ENCODE measurements at regions not wholly inside any gene's neighbourhood (a gene's known extent, or its start where the extent isn't known, plus 50 kb on each side); places are given as distances from the start of the nearest gene placed in this dataset.
"Not testable (repeated sequence)": the region's sequence is repeated elsewhere in the genome, so short reads cannot be mapped to it uniquely, and the experiment has no call there.

DNA sequence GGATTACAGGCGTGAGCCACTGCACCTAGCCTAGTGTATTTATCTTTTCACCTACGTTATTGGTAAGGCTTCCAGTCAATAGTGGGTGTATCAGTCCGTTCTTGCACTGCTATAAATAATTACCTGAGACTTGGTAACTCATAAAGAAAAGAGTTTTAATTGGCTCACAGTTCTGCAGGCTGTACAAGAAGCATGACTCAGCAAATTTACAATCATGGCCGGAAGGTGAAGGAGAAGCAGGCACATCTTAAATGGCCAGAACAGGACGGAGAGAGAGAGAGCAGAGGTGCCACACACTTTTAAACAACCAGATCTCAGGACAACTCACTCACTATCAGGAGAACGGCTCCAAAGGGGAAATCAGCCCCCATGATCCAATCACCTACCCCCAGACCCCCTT lies 873.3 kb upstream of the AUTS2 start:
- Histone ChIP-seq H4K8ac (ENCODE audit: low read depth, low read length) (no peak overlapping the region), H3K79me1 (ENCODE audit: low read length) (no peaks in the 10 kb centered on the region), H3K4me3 (ENCODE audit: low read length) (no peak overlapping the region), H2BK5ac (ENCODE audit: low read length) (no peak overlapping the region), H3K4ac (ENCODE audit: low read depth, low read length) (no peak overlapping the region), H3K9ac (ENCODE audit: low read length) (no peak overlapping the region), H4K5ac (ENCODE audit: low read length) (no peak overlapping the region), H3K79me2 (ENCODE audit: control insufficient read depth, insufficient read depth, low read length) (no peaks in the 10 kb centered on the region), H2BK15ac (replicated peaks; ENCODE audit: low read depth) (no peak overlapping the region), H3K18ac (ENCODE audit: low read length) (no peak overlapping the region), H3K56ac (ENCODE audit: low read length) (no peak overlapping the region), H3K23ac (ENCODE audit: low read length) (no peak overlapping the region), H3K4me2 (ENCODE audit: low read length) (no peak overlapping the region), H2BK120ac (ENCODE audit: low read depth, low read length) (no peak overlapping the region), H3K27me3 (ENCODE audit: insufficient read depth, low read length, poor library complexity) (no peaks in the 10 kb centered on the region), H3K4me1 (ENCODE audit: control insufficient read depth, low read depth, low read length) (no peaks in the 10 kb centered on the region), H3K27ac (ENCODE audit: low read depth, low read length) (no peak overlapping the region), H3K36me3 (ENCODE audit: control insufficient read depth, insufficient read depth, low read length) (no peaks in the 10 kb centered on the region), H2AK5ac (ENCODE audit: low read length) (no peak overlapping the region)
- DNase-seq, result no peak
- no CpG with 5 or more reads among the region's 6 CpGs for WGBS (ENCODE audit: extremely low coverage, insufficient coverage, low lambda C conversion rate)

DNA sequence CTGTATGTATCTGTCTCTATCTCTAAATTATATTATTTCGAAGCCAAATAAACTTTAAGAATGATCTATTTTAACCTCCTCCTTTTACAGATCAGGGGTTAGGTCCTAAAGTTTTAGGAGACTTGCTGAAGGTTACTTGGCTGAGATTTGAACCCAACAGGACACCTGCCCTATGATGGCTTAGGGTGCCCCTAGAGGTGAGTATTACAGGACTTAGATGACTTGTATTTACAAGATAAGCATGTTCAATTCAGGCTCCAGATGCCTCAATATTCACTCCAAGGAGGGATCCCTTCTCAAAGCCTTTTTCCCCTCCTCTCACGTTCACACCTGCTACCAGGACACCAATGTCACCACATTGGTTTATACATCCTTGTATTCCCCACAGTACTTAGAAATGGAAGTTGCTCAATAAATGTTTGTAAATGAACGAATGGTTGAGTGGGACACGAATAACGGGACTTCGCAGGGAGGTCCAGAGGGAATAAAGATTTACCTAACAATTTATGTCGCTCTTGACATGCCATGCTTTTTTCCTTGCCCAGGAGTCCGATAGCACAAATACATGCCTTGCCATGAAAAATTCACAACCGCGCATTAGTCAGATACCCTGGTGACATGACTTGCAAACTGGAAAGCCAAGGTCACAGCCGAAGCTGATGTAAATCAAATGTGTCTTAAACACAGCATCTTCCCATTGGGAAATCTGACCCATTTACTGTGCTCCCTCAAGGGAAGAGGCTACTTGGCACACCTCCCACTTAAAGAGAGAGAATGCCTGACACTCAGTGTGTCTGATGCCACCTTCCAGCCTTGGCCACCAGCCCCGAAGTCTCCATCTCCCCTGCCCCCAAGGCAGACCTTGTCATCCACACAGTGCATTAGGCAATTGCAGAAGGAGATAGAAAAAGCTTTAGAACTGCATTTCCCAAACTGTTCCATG lies 872.2 kb upstream of the AUTS2 start:
- Histone ChIP-seq H3K18ac (ENCODE audit: low read length) (no peak overlapping the region), H3K4me1 (ENCODE audit: control insufficient read depth, low read depth, low read length) (no peaks in the 10 kb centered on the region), H2BK15ac (replicated peaks; ENCODE audit: low read depth) (no peak overlapping the region), H4K8ac (ENCODE audit: low read depth, low read length) (no peak overlapping the region), H4K5ac (ENCODE audit: low read length) (no peak overlapping the region), H3K56ac (ENCODE audit: low read length) (no peak overlapping the region), H3K79me2 (ENCODE audit: control insufficient read depth, insufficient read depth, low read length) (no peaks in the 10 kb centered on the region), H3K4me2 (ENCODE audit: low read length) (no peak overlapping the region), H3K4ac (ENCODE audit: low read depth, low read length) (no peak overlapping the region), H3K9ac (ENCODE audit: low read length) (no peak overlapping the region), H2BK5ac (ENCODE audit: low read length) (no peak overlapping the region), H3K23ac (ENCODE audit: low read length) (no peak overlapping the region), H3K4me3 (ENCODE audit: low read length) (no peak overlapping the region), H3K27me3 (ENCODE audit: insufficient read depth, low read length, poor library complexity) (no peaks in the 10 kb centered on the region), H2AK5ac (ENCODE audit: low read length) (no peak overlapping the region), H2BK120ac (ENCODE audit: low read depth, low read length) (no peak overlapping the region), H3K79me1 (ENCODE audit: low read length) (no peaks in the 10 kb centered on the region), H3K27ac (ENCODE audit: low read depth, low read length) (no peak overlapping the region), H3K36me3 (ENCODE audit: control insufficient read depth, insufficient read depth, low read length) (no peaks in the 10 kb centered on the region)
- no peak for DNase-seq
- 100% methylated on average over 4 of the region's 12 CpGs for WGBS (ENCODE audit: extremely low coverage, insufficient coverage, low lambda C conversion rate)

DNA sequence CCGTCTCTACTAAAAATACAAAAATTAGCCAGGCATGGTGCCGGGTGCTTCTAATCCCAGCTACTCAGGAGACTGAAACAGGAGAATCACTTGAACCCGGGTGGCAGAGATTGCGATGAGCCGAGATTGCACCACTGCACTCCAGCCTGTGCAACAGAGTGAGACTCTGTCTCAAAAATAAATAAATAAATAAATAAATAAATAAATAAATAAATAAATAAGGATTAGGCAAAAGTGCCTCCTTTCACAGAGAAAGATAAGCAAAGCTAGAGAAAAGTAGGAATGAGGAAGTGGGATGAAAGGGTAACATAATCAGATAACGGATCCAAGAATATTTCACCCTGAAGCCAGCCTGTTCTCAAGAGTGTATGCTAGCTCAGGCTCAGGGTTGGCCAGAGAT lies 869.6 kb upstream of the AUTS2 start:
- not testable (repeated sequence) for H2BK15ac ChIP-seq (replicated peaks; ENCODE audit: low read depth); H3K23ac ChIP-seq (ENCODE audit: low read length); H2AK5ac ChIP-seq (ENCODE audit: low read length); H3K56ac ChIP-seq (ENCODE audit: low read length); H3K79me1 ChIP-seq (ENCODE audit: low read length); H3K27ac ChIP-seq (ENCODE audit: low read depth, low read length); H3K79me2 ChIP-seq (ENCODE audit: control insufficient read depth, insufficient read depth, low read length); H4K5ac ChIP-seq (ENCODE audit: low read length); H2BK120ac ChIP-seq (ENCODE audit: low read depth, low read length); H3K4me3 ChIP-seq (ENCODE audit: low read length); H3K4me2 ChIP-seq (ENCODE audit: low read length); DNase-seq; H2BK5ac ChIP-seq (ENCODE audit: low read length); H3K18ac ChIP-seq (ENCODE audit: low read length); H3K9ac ChIP-seq (ENCODE audit: low read length); H3K36me3 ChIP-seq (ENCODE audit: control insufficient read depth, insufficient read depth, low read length); H3K4me1 ChIP-seq (ENCODE audit: control insufficient read depth, low read depth, low read length); H3K4ac ChIP-seq (ENCODE audit: low read depth, low read length); H3K27me3 ChIP-seq (ENCODE audit: insufficient read depth, low read length, poor library complexity); H4K8ac ChIP-seq (ENCODE audit: low read depth, low read length)
- WGBS (ENCODE audit: extremely low coverage, insufficient coverage, low lambda C conversion rate), result no CpG with 5 or more reads among the region's 6 CpGs

DNA sequence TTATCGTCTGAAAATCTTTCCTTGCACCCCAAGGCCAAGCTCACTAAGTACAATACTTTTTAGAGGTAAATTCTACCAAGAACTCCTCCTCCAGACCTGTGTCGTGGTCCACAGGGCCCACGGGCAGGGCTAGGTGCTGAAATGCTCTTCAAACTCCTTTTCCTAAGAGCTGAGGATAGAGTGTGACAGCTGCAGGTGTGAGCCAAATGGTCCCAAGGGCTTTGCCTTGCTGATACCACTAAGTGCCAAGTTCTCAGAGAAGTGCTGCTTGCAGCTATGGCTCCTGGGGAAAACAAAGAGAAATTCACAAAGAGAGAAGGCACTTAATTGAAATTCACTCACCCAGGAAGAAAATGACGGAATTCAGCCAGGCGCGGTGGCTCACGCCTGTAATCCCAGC lies 868.9 kb upstream of the AUTS2 start:
- Histone ChIP-seq H2BK5ac (ENCODE audit: low read length) (no peak overlapping the region), H4K5ac (ENCODE audit: low read length) (no peak overlapping the region), H2BK120ac (ENCODE audit: low read depth, low read length) (no peak overlapping the region), H3K9ac (ENCODE audit: low read length) (no peak overlapping the region), H3K56ac (ENCODE audit: low read length) (no peak overlapping the region), H4K8ac (ENCODE audit: low read depth, low read length) (no peak overlapping the region), H3K4me3 (ENCODE audit: low read length) (no peak overlapping the region), H3K79me2 (ENCODE audit: control insufficient read depth, insufficient read depth, low read length) (no peaks in the 10 kb centered on the region), H3K4ac (ENCODE audit: low read depth, low read length) (no peak overlapping the region), H3K18ac (ENCODE audit: low read length) (no peak overlapping the region), H2AK5ac (ENCODE audit: low read length) (no peak overlapping the region), H3K23ac (ENCODE audit: low read length) (no peak overlapping the region), H3K4me1 (ENCODE audit: control insufficient read depth, low read depth, low read length) (no peaks in the 10 kb centered on the region), H3K27ac (ENCODE audit: low read depth, low read length) (no peak overlapping the region), H3K27me3 (ENCODE audit: insufficient read depth, low read length, poor library complexity) (no peaks in the 10 kb centered on the region), H3K36me3 (ENCODE audit: control insufficient read depth, insufficient read depth, low read length) (no peaks in the 10 kb centered on the region), H2BK15ac (replicated peaks; ENCODE audit: low read depth) (no peak overlapping the region), H3K4me2 (ENCODE audit: low read length) (no peak overlapping the region), H3K79me1 (ENCODE audit: low read length) (no peaks in the 10 kb centered on the region)
- peak; percentile 55 for DNase-seq
- no CpG with 5 or more reads among the region's 7 CpGs for WGBS (ENCODE audit: extremely low coverage, insufficient coverage, low lambda C conversion rate)

DNA sequence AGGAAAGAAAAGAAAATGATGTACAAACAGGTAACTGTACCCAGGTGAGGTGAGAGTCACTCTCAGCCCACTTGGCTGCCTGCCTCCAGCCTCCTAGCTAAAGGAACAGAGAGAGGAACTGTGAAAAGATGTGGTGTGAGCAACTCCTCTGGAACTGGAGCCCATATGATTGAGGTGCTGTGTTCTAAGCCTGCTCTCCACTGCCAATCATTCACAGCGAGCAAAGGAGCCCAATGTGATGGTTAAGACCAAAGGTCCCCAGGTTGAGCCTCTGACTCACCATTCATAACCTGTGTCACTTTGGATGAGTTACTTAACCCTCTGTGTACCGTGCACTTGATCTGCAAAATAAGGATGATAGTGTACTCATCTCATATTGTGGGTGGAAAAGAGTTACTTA lies 868.1 kb upstream of the AUTS2 start:
- no peaks in the 10 kb centered on the region for H3K79me2 ChIP-seq (ENCODE audit: control insufficient read depth, insufficient read depth, low read length)
- H2AK5ac ChIP-seq (ENCODE audit: low read length), result no peak overlapping the region
- no peak overlapping the region for H2BK120ac ChIP-seq (ENCODE audit: low read depth, low read length)
- H4K8ac ChIP-seq (ENCODE audit: low read depth, low read length), result no peak overlapping the region
- H2BK5ac ChIP-seq (ENCODE audit: low read length), result no peak overlapping the region
- H3K4me2 ChIP-seq (ENCODE audit: low read length), result no peak overlapping the region
- no peak overlapping the region for H4K5ac ChIP-seq (ENCODE audit: low read length)
- no peak overlapping the region for H3K4ac ChIP-seq (ENCODE audit: low read depth, low read length)
- H3K4me1 ChIP-seq (ENCODE audit: control insufficient read depth, low read depth, low read length), result no peaks in the 10 kb centered on the region
- DNase-seq, result no peak
- no CpG with 5 or more reads among the region's 2 CpGs for WGBS (ENCODE audit: extremely low coverage, insufficient coverage, low lambda C conversion rate)
- no peak overlapping the region for H3K18ac ChIP-seq (ENCODE audit: low read length)
- no peak overlapping the region for H3K23ac ChIP-seq (ENCODE audit: low read length)
- no peak overlapping the region for H2BK15ac ChIP-seq (replicated peaks; ENCODE audit: low read depth)
- H3K27me3 ChIP-seq (ENCODE audit: insufficient read depth, low read length, poor library complexity), result no peaks in the 10 kb centered on the region
- no peaks in the 10 kb centered on the region for H3K79me1 ChIP-seq (ENCODE audit: low read length)
- H3K27ac ChIP-seq (ENCODE audit: low read depth, low read length), result no peak overlapping the region
- H3K4me3 ChIP-seq (ENCODE audit: low read length), result no peak overlapping the region
- H3K56ac ChIP-seq (ENCODE audit: low read length), result no peak overlapping the region
- no peaks in the 10 kb centered on the region for H3K36me3 ChIP-seq (ENCODE audit: control insufficient read depth, insufficient read depth, low read length)
- H3K9ac ChIP-seq (ENCODE audit: low read length), result no peak overlapping the region

DNA sequence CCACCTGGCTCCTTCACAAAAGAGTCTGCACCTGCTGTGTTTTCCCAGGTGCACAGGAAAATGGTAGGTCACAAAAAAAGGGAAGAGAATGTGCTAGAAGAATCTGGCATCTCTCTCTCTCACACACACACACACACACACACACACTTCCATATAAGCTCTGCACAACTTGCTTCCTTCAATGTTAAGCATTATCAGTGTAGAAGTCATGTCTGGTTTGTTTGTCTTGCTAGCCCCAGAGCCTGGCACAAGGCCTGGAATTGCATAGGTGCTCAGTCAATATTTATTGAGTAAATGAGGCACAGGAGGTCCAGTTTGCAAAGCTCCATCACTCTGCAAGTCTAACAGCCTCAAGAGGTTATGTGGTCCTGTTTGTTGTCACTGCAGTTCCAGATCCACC lies 867.3 kb upstream of the AUTS2 start:
- H3K4me2 ChIP-seq (ENCODE audit: low read length), result no peak overlapping the region
- H2BK120ac ChIP-seq (ENCODE audit: low read depth, low read length), result no peak overlapping the region
- H3K4ac ChIP-seq (ENCODE audit: low read depth, low read length), result no peak overlapping the region
- H2BK5ac ChIP-seq (ENCODE audit: low read length), result no peak overlapping the region
- H3K4me3 ChIP-seq (ENCODE audit: low read length), result no peak overlapping the region
- H3K56ac ChIP-seq (ENCODE audit: low read length), result no peak overlapping the region
- H3K27ac ChIP-seq (ENCODE audit: low read depth, low read length), result no peak overlapping the region
- H3K27me3 ChIP-seq (ENCODE audit: insufficient read depth, low read length, poor library complexity), result no peaks in the 10 kb centered on the region
- DNase-seq, result no peak
- no peaks in the 10 kb centered on the region for H3K79me1 ChIP-seq (ENCODE audit: low read length)
- H3K4me1 ChIP-seq (ENCODE audit: control insufficient read depth, low read depth, low read length), result no peaks in the 10 kb centered on the region
- no peaks in the 10 kb centered on the region for H3K79me2 ChIP-seq (ENCODE audit: control insufficient read depth, insufficient read depth, low read length)
- no peak overlapping the region for H3K18ac ChIP-seq (ENCODE audit: low read length)
- no peak overlapping the region for H3K9ac ChIP-seq (ENCODE audit: low read length)
- no peaks in the 10 kb centered on the region for H3K36me3 ChIP-seq (ENCODE audit: control insufficient read depth, insufficient read depth, low read length)
- no peak overlapping the region for H3K23ac ChIP-seq (ENCODE audit: low read length)
- no peak overlapping the region for H4K5ac ChIP-seq (ENCODE audit: low read length)
- H4K8ac ChIP-seq (ENCODE audit: low read depth, low read length), result no peak overlapping the region
- H2BK15ac ChIP-seq (replicated peaks; ENCODE audit: low read depth), result no peak overlapping the region
- H2AK5ac ChIP-seq (ENCODE audit: low read length), result no peak overlapping the region
